HG03575 (cell line): ENCODE measurements at regions not wholly inside any gene's neighbourhood (a gene's known extent, or its start where the extent isn't known, plus 50 kb on each side); places are given as distances from the start of the nearest gene placed in this dataset.

Experiments used
- ATAC-seq: cut with Tn5 transposase; IDR thresholded peaks from one replicate; pipeline ENCODE4 v1.9.1; 2021; ENCODE audit not compliant: unreplicated experiment, insufficient number of reproducible peaks, low FRiP score; ENCODE audit errors: extremely low read depth

- ATAC-seq, result no peak
These were observed 950.0 kb upstream of the MIR17HG start for GRCh38 chr13:90397503-90397902.

- ATAC-seq, result no peak
These were observed 947.1 kb upstream of the MIR17HG start for GRCh38 chr13:90400372-90400771.

GRCh38 chr13:90401150-90401549, 946.3 kb upstream of the MIR17HG start:
- no peak for ATAC-seq

GRCh38 chr13:90402102-90402501, 945.4 kb upstream of the MIR17HG start:
- ATAC-seq, result no peak

- ATAC-seq, result no peak
These were observed 944.9 kb upstream of the MIR17HG start for GRCh38 chr13:90402613-90403012.

GRCh38 chr13:90403330-90404082, 944.0 kb upstream of the MIR17HG start:
- ATAC-seq, result no peak

GRCh38 chr13:90405301-90405700, 942.2 kb upstream of the MIR17HG start:
- no peak for ATAC-seq

GRCh38 chr13:90412980-90413379, 934.5 kb upstream of the MIR17HG start:
- no peak for ATAC-seq

- no peak for ATAC-seq
These were observed 933.9 kb upstream of the MIR17HG start for GRCh38 chr13:90413548-90413947.

GRCh38 chr13:90414691-90415596, 932.5 kb upstream of the MIR17HG start:
- no peak for ATAC-seq

GRCh38 chr13:90415902-90416301, 931.6 kb upstream of the MIR17HG start:
- no peak for ATAC-seq

- ATAC-seq, result no peak
These were observed 931.0 kb upstream of the MIR17HG start for GRCh38 chr13:90416519-90416918.

GRCh38 chr13:90416938-90417337, 930.5 kb upstream of the MIR17HG start:
- ATAC-seq, result no peak

GRCh38 chr13:90420683-90421082, 926.8 kb upstream of the MIR17HG start:
- no peak for ATAC-seq

- no peak for ATAC-seq
These were observed 919.9 kb upstream of the MIR17HG start for GRCh38 chr13:90427322-90428272.

GRCh38 chr13:90428522-90429210, 918.8 kb upstream of the MIR17HG start:
- no peak for ATAC-seq

- ATAC-seq, result no peak
These were observed 917.4 kb upstream of the MIR17HG start for GRCh38 chr13:90430127-90430526.

- ATAC-seq, result no peak
These were observed 910.8 kb upstream of the MIR17HG start for GRCh38 chr13:90436697-90437096.

- ATAC-seq, result no peak
These were observed 908.9 kb upstream of the MIR17HG start for GRCh38 chr13:90438576-90438975.
